GM21786 (cell line): ENCODE measurements at regions not wholly inside any gene's neighbourhood (a gene's known extent, or its start where the extent isn't known, plus 50 kb on each side); places are given as distances from the start of the nearest gene placed in this dataset.

ENCODE experiments used
- ATAC-seq: cut with Tn5 transposase; IDR thresholded peaks from one replicate; pipeline ENCODE4 v1.9.1; 2021; ENCODE audit not compliant: unreplicated experiment

DNA sequence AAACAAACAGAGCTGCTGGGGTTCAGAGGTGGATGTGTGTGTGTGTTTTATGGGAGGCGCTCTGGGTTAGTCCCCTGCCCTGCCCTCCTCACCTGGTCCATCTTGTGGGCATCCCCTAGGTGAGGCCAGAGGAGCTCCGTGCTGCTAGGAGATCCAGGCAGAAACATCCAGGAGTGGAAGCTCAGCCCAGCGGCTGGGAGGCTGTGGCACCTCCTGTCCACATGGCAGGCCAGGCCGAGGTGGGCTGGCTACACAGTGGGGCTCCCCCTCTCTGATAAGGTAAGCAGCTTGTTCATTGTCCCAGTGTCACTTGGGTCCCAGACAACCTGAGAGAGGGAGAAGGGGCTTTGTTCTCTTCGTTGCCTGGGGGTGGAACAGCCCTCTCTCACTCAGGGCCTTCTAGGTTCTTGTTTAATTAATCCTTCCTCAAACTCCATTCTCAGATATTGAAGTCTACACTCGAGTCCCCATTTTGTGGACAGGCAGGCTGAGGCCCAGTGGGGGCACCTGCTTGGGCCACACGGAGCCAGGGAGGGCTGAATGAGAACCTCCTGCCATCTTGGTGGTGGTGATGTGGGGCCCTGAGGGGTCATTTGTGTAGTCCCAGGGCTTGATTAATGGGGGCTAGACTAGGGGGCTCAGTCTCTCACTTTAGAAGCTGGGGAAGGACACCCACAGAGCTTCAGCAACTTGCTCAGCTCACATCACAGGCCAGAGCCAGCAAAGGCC is 216.8 kb upstream of the GPR26 start:
- no peak for ATAC-seq

DNA sequence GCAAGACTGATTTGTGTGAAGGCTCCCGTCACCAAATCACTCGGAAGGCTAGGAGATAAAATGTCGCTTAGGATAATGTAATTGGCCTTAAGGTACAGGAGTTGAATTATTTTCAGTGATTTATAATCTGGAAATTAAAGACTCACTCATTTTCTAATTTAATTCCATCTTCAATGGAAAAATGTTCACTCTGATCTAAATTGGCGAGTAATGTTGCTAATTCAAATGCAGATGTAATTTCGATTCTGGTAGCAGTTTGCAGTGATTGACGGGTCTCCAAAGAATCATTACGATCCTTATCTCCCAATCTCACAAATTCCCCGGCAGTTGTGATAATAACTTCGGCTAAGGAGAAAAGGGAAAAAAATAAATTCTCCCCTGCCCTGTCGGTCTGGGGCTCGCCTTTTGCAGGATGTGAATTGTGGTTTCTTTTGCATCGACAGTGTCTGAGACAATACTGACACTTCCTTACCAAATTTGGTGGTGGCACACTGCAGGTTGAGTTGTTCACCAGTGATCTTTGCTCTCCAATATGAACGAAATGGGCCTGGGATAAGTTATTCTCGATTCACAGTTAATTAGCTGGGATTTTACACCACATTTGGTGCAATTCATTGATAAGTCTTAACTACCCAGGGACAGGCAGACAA is 215.1 kb upstream of the GPR26 start:
- no peak for ATAC-seq

DNA sequence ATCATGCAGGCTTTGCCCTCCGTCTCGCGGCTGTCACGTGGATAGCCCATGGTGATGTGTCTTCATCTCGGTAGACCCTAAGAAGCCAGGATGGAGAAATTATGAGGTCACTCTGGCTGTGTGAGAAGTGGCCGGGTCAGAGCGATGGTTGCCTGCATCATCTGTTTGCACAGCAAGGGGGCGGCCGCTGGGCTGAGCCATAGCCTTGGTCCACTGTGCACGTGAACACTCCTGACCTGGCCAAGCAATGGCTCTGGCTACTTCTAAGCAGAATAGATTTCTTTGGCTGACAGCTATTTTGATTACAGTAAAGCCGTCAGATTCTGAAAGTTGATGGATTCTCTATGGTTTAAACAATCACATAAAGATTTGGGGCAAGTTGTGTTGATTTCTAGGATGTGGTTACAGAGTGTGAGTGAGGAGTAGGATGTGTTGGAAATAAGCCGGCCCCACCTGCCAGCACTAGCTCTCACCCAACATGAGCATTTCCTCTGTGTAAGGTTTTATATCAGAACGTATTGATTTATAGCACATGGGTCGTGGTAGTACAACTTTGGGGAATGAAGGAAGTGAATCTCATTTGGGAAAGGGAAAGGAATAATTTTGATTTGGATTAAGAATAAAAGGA is 214.4 kb upstream of the GPR26 start:
- no peak for ATAC-seq

DNA sequence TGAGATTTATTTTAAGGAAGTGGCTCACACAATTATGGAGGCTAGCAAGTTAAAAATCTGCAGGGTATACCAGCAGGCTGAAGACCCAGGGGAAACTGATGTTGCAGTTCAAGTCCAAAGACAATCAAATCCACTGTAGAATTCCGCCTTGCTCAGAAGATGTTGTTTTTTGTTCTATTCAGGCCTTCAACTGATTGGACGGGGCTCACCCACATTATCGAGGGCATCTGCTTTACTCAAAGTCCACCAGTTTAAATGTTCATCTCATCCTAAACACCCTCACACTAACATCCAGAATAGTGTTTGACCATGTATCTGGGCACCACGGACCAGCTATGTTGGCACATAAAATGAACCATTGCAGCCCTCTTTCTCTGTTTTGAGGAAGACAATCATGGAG is 211.2 kb upstream of the GPR26 start:
- ATAC-seq: no peak

DNA sequence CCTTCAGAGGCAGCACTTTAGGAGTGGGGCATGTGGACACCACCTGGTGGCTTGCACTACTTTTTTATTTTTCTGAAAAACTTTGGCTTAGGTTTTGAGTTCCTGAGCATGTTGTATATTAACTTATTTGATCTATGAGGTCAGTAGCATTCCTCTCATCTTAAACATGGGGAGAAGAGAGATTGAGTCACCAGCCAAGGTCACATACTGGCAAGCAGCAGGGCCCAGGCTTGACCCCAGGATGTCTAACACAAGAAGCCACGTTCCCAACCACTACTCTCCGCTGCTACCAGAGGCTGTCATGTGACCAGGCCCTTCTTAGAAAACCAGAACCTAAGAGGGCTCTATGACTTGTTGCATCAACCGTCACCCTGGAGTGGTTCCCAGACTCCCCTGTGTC is 210.3 kb upstream of the GPR26 start:
- no peak for ATAC-seq

DNA sequence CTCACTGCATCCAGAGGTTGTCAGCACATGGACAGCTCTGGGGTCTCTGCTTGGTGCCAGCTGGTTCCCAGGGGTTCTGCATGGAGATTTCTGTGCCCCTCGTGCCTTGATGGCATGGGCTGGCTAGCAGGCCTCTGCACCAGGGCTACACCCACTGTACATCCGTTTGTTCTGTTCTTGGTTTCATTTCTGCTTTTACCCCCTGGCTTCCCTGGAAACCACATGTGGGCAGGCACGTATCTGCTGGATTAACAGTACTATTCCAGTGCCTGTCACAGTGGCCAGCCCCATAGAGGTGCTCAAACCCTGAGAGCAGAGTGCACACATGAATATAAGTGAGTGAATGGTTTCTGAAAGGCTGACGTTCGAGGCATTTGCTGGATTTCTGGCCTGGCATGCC is 207.2 kb upstream of the GPR26 start:
- no peak for ATAC-seq

DNA sequence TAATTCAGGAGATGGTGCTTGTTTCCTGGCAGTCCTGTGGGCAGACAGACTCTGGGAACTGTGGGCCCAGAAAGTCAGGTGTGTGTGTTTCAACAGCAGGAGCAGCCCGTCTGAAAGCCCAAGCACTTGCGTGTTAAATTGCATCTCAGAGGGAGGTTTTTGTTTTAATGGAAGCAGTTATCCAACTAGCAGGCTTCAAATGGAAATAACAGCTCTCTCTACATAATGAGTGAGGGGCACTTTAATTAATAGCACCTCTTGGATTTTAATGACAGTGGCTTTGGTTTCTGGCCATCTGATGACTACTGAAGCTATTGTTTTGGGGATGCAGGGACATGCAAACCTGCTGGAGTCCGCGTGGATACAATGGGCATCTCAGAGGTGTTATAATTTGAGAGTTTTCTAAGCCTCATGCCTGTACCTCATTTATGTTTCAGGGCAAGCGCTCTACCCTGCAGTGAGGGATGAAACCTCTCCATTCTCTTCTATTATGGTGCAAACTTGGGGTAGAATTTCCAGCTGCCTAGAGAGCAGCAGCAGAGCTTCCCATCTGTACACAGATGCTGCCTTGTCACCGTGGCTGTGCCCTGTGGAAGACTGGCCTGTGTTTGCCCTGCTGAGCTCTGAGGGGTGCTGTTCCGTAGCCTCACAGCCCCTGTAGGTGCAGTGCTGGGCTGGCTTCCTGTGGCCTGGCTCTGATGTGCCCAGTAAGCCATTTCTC is 206.6 kb upstream of the GPR26 start:
- no peak for ATAC-seq

DNA sequence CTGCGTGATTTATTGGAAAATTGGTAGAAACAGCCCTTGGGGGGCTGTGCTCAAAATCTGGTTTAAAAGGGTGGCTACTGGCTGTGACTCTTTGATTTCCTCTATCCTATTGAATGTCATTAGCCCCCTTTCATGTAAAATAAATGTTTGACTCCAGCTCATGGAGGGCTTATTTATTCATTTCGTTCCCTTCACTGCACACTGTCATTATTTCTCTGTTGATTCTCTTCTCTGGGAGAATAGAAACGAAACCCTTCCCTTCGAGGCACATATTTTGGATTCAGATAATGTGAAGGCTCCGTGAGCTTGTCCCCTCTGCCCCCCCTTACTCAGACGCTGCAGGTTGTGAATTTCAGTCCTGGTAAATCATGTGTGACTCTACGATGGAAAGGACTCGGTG is 203.9 kb upstream of the GPR26 start:
- ATAC-seq: no peak

DNA sequence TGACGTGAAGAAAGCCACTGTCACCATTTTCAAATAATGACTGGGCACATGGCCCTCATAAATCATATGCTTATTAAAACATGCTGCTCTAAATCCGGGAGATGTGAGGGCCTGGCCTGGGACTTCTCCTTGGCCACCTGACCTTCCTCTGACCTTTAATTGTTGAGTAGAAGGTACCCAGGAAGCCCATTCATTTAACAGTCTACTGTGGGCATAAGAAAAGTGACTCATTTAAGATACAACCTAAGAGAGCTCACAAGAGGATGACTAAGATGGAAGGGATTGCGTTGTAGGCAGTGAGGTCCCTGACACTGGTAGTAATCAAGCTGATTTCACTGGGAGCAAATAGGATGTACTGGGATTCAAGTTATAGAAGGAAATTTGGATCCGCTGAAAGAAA is 203.4 kb upstream of the GPR26 start:
- no peak for ATAC-seq

DNA sequence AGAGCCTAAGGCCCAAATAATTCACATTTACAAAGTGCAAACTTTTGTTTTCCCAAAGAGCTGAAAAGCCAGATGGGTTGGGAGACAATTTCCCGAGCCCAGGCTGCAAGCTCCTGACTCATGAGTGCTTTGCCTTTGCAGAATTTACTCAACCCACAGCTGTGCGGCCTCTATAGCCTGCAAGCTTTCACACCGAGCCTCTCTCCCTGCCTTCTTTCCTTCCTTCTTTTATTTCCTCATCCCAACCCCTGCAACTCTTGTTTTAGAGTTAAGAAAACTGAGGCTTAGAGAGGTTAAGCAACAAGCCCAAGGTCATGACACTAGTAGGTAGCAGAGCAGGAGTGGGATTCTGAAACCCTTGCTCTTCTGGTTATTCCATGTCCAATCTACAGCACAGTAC is 203.0 kb upstream of the GPR26 start:
- ATAC-seq: no peak

DNA sequence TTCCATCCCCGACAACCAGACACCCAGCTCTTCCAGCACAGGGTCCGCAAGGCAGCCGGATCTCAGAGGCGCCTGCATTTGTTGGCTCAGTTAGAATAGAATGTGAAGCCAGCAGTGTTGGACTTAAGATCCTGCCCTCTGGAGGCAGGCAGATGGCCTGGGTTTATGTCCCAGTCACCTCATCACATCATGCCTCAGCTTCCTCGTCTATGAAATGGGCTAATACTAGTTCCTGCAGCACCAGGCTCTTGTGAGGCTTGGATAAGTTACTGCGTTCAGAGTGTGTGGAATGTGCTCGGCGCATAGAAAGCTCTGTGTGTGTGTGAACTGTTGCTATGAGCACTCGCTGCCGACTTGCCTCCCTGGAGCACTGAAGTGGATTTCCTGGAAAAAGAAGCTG is 202.5 kb upstream of the GPR26 start:
- ATAC-seq: no peak

DNA sequence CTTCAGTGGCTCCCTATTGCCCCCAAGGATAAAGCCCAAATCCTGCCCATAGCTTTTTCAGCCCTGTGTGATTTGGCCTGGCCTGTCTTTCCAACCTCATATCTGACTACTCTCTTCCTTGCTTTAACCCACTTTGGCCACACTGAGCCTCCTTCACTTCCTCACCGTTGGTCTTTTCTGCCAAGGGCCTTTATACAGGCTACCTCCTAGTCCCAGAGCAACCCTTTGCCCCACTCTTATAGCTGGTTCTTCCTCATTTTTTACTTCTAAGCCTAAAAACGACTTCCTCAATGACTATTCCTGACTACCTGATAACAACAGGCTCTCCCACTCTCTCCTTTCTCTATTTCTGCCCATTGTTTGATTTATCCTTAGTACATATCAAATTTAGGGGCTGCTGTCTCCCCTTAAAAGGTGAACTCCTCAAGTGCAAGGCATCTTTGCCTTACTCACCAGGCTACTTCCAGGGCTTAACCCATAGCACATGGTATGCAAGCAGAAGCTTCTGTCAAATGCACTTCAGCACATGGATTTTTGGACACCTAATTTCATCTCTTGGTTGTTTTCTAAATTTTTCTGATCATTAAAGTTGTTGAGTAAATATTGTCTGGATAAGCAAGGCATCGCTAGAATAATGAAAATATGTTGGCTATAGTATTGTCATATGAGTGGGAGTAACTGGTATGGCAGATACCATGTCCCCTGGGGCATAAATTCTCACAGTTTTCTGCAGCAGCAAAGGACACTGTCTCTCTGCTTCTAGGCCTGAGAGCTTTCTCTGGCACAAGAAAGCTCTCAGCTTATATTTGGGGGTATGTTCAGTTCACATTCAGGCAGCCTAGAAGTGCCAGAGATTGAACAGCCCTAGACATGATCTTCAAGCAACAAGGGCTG is 201.5 kb upstream of the GPR26 start:
- no peak for ATAC-seq

DNA sequence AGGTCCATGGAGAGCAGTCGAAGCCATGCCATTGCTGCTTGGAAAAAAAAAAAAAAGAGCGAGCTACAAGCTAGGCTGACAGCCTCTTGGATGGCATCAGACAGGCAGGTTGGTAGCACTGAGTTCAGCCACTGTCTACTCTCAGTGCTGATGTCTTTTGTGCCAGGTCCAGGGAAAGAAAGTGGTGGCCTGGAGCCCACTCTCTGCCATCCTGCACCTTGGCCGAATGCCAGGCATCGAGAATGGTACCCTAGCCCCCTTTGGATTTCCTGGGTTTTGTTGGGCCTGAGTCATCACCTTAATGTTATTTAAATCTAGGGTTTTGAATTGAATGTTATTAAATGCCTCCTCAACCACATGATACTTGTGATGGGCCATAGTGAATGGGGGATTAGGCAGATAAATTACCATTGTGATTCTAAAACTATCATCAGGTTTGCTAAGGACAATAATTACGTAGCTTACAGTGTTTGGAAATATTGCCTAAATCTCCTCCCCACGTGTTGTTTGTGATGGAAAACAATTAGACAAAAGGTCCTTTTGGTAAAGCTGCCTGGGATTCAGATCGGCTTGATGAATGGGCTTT is 195.7 kb upstream of the GPR26 start:
- ATAC-seq: no peak

DNA sequence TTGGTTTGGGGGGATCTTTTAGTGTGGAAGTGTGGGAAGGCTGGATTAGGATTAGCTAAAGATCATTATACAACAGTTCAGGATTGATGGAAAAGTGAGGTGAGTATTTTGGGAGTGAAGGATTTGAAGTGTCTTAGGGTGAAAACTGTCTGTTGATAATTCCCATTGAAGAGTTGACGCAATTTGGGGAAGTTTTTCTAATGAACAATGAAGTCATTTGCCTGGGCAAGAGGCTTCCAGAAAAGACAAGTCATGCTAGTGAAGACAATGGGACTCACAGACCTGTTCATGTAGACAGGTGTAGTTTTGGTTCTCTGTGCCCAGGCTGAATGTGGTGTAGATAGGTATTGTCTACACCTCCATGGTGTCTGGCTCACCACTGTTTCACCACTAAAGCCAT is 194.3 kb upstream of the GPR26 start:
- ATAC-seq: no peak

DNA sequence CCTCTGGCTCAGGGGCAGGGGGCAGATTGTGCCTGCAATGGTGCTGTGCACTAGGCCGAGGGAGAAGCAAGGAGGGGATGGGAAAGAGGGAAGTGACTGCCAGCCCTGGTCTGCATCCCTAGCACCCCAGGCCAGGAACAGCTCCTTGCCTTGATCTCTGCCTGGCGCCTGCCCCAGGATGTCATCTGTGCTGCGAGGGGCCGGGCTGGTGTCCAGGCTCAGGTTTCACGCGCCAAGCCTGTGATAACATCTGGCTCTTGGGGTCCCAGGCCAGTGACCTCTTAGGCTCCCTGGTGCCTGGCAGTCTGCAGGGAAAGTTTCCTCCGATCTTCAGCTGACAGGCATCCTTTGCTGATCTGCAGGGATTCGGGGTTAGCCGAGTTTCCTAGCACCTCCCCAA is 193.5 kb upstream of the GPR26 start:
- no peak for ATAC-seq

DNA sequence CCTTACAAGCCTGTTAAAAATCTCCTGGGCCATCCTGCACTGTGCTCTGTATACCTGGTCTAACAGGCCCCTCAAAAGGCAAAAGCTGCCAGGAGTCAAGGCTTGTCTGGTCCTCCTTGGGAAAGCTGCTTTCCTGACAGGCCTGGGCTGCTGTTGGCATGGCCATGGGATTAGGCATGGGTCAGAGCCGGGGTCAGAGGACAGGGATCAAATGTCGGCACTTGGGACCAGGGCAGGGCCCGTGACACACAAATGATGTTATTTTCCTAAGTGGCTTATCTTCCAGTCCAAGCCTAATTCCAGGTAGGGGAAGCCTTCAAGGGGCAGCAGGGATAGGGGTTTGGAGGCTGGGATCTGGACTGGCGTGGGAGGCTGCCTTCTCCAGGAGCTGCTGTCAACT is 191.5 kb upstream of the GPR26 start:
- no peak for ATAC-seq

DNA sequence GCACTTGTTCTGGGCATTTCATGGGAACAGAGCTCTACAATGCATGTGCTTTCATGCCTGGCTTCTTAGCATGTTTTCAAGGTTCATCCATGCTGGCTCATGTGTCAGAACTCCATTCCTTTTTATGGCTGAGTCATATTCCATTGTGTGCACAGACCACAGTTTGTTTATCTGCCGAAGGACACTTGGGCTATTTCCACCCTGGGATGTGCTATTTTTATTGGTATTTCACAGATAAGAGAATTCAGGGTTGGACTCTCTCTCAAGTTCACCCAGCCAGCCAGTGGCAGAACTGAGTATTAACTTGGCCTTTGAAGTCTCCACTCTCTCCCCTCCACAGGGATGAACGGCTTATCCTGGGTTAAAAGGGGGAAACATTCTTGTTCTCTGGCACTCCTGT is 190.7 kb upstream of the GPR26 start:
- ATAC-seq: no peak

DNA sequence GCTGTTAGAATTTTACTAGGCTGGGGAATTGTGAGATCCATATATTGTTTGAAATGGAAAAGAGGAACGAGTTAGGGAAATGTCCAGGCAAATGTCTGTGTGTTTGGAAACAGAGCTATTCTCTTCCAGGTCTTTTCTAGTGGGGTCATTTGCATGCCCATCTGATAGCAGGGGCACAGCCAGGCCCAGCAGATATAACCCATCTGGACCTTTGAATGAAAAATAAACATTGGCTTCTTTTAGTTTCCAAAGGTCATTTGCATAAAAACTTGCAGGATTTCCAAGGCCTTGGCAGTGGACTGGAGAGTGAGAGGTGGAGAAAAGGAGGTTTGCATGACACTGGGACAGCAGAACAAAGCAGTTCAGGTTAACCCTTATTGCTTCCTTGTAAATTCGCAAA is 188.0 kb upstream of the GPR26 start:
- no peak for ATAC-seq

DNA sequence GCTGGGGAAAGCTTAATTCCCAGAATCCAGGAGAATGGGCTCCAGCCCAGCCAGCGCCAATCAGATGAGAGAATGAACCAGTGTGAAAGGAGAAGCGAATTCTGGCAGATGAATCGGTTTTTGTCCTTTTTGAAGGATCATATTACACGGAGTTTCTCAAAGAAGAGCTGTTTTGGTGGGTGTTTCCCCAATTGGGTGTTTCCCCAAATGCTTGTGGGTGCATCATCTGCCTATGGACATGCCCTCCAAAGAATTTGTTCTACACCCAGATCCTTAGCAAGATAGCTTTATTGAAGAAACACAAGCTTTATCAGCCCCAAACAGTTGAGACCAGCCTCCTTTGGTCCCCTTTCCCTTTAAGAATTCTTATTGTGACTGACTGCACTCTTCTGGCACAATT is 186.5 kb upstream of the GPR26 start:
- ATAC-seq: no peak

DNA sequence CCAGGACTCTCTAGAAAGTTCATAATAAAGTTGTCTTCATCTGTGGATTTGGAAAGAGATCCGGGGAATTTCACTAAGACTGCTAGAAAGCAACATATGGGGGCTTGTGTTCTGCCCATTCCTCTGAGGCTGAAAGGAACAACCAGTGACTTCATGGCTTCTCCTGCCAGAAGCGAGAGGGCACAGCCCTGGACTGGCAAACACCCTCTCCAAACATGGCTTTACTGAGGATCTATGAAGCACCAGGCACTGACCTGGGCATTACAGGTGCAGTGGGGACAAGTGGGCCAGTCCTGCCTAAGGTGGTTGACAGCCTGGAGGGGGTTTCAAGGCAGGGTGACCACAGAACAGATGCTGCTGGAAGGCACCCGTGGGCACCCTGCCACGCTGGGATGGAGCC is 185.8 kb upstream of the GPR26 start:
- ATAC-seq: no peak

DNA sequence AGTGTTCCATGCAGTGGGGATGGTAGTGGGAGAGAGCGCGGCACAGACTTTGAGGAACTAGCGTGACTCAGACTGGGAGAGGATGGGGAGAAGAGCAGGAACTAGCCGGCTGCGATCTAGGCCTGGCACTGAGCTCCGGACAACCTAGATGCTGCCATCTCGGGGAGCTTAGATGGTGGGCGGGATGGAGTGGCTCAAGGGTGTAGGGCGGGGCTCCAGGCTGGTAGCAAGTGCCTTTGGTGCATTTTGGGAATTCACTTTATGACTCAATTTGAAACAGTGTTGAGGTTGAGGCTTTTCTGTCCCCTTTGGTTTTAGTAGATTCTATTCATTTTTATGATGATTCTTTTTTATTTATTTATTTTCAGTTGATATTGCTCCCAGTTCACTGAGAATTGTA is 185.3 kb upstream of the GPR26 start:
- ATAC-seq: no peak
